K562 (cell line): ENCODE measurements at regions not wholly inside any gene's neighbourhood (a gene's known extent, or its start where the extent isn't known, plus 50 kb on each side); places are given as distances from the start of the nearest gene placed in this dataset.

Source experiments
- ATAC-seq: fragments of 200-7000 bp; cut with Tn5 transposase; 3 replicates; pipeline ENCODE4 v1.9.1; 2020; ENCODE audit warnings: moderate library complexity
- BruUV-seq: library from RNA; stranded (reverse); fragments of 400-500 nt; replicated peaks from 2 replicates; lab custom pipeline; 2021; lab: Mats Ljungman, UMichigan
- CTCF ChIA-PET: fragments of 300-600 bp; formaldehyde crosslinking; extraction: SDS; loops from one replicate; lab custom pipeline; 2021; ENCODE audit warnings: low intra/inter-chr PET ratio; lab: Yijun Ruan, JAX
- POLR2A ChIA-PET: fragments of 300-600, 350-650 bp; sonication (Branson Sonifier 250); formaldehyde crosslinking; extraction: SDS; loops from one replicate; lab custom pipeline; 2021; ENCODE audit warnings: antibody characterized with exemption, inconsistent platforms; lab: Yijun Ruan, JAX
- DNase-seq, 4 experiments: peaks; one replicate each; pipeline versions ENCODE4 v3.0.0 to v3.0.0-alpha.2; 2011 to 2018; ENCODE audit warnings: low spot score in 3 of 4, mixed read lengths in 3 of 4; ENCODE audit errors: extremely low read depth in 1 of 4
- FAIRE-seq: peaks from 2 replicates; lab custom pipeline; 2011; peaks lifted over from hg19 to GRCh38; lab: Jason Lieb, UNC
- H2AFZ ChIP-seq: 2 replicates; pipeline ENCODE4 v1.6.0; 2011; ENCODE audit warnings: low read depth, low read length, control low read depth, inconsistent platforms
- H3K27ac ChIP-seq: fragments of 200-600 bp; 3 replicates; pipeline ENCODE4 v1.8.0; 2011; ENCODE audit warnings: low read depth, mild to moderate bottlenecking, control low read depth, inconsistent platforms, low read length, moderate library complexity, mixed read lengths; ENCODE audit errors: extremely low read depth
- H3K27me3 ChIP-seq, 2 experiments: fragments of 300-600 bp in 1 of 2; 2 replicates in 1 of 2; 3 replicates in 1 of 2; pipeline versions ENCODE4 v1.6.0 to v1.8.0; 2011; ENCODE audit warnings: inconsistent platforms in 2 of 2, low read length in 2 of 2, mild to moderate bottlenecking in 1 of 2, mixed read lengths in 1 of 2, moderate library complexity in 1 of 2; ENCODE audit not compliant: control insufficient read depth in 2 of 2, insufficient read depth in 2 of 2
- H3K36me3 ChIP-seq: fragments of 300-600 bp; 3 replicates; pipeline ENCODE4 v1.8.0; 2011; ENCODE audit warnings: mild to moderate bottlenecking, low read length, inconsistent platforms; ENCODE audit not compliant: control insufficient read depth, insufficient read depth
- H3K4me1 ChIP-seq, 2 experiments: fragments of 200-600 bp in 1 of 2; replicated peaks in 1 of 2; 2 replicates in 1 of 2; 3 replicates in 1 of 2; pipeline versions ENCODE4 v1.5.1 to v1.8.0; 2011; ENCODE audit warnings: inconsistent platforms in 2 of 2, low read length in 2 of 2, mild to moderate bottlenecking in 1 of 2, mixed read lengths in 1 of 2, moderate library complexity in 1 of 2; ENCODE audit not compliant: control insufficient read depth in 2 of 2, insufficient read depth in 2 of 2
- H3K4me2 ChIP-seq: 2 replicates; pipeline ENCODE4 v1.6.1; 2011; ENCODE audit warnings: low read length, control low read depth, inconsistent platforms, mixed read lengths; ENCODE audit not compliant: insufficient read depth
- H3K4me3 ChIP-seq: fragments of 200-600 bp; sonication (generic), shearing (Covaris generic); 2 replicates; pipeline ENCODE4 v1.5.1; 2016; ENCODE audit warnings: control low read depth, inconsistent platforms
- H3K79me2 ChIP-seq: fragments of 200-600 bp; 3 replicates; pipeline ENCODE4 v1.8.0; 2011; ENCODE audit warnings: low read length, inconsistent platforms; ENCODE audit not compliant: control insufficient read depth, insufficient read depth
- H3K9ac ChIP-seq, 2 experiments: 2 replicates each; pipeline versions ENCODE4 v1.6.0 to v1.6.1; 2011; ENCODE audit warnings: low read depth in 2 of 2, low read length in 2 of 2, control low read depth in 1 of 2, inconsistent platforms in 1 of 2, mild to moderate bottlenecking in 1 of 2, mixed read lengths in 1 of 2; ENCODE audit not compliant: insufficient read depth in 1 of 2
- H3K9me1 ChIP-seq: one replicate; pipeline ENCODE4 v1.6.0; 2011; ENCODE audit warnings: inconsistent platforms, mild to moderate bottlenecking, low read length, moderate library complexity; ENCODE audit not compliant: control insufficient read depth, insufficient read depth
- H3K9me3 ChIP-seq: replicated peaks from 2 replicates; pipeline ENCODE4 v1.5.1; 2011; ENCODE audit warnings: low read depth, low read length, inconsistent platforms; ENCODE audit not compliant: control insufficient read depth, insufficient read depth
- H4K20me1 ChIP-seq: replicated peaks from 2 replicates; pipeline ENCODE4 v1.6.1; 2011; ENCODE audit warnings: low read length, inconsistent platforms, mixed read lengths; ENCODE audit not compliant: control insufficient read depth, insufficient read depth
- MBD2 ChIP-seq: sonication (generic); IDR thresholded peaks from 2 replicates; pipeline ENCODE4 v1.6.1; 2016; ENCODE audit warnings: low read depth, borderline replicate concordance
- POU5F1 ChIP-seq: fragments of 150-350 bp; IDR thresholded peaks from 2 replicates; pipeline ENCODE4 v1.6.1; 2014; ENCODE audit warnings: borderline replicate concordance, low read length, low read depth, mild to moderate bottlenecking; ENCODE audit not compliant: partially characterized antibody
- RBM34 ChIP-seq: fragments of 200-400 bp; formaldehyde crosslinking; IDR thresholded peaks from 2 replicates; pipeline ENCODE4 v1.6.1; 2018; ENCODE audit warnings: low read length, borderline replicate concordance; ENCODE audit not compliant: insufficient read depth
- ZNF766 ChIP-seq: fragments of 200-800 bp; sonication (Bioruptor generic); conservative IDR thresholded peaks from 2 replicates; pipeline ENCODE4 v1.6.1; 2016; ENCODE audit warnings: missing genetic modification characterization, missing compliant biosample characterization
- ZNF780A ChIP-seq: fragments of 250-450 bp; sonication (Bioruptor Pico); IDR thresholded peaks from 2 replicates; pipeline ENCODE4 v1.5.0; 2021; ENCODE audit warnings: mild to moderate bottlenecking
- WGBS: fragments of 100-300 bp; shearing (Covaris generic); methylation state at CpG from one replicate; pipeline ENCODE4 v1.1.6; 2016; ENCODE audit warnings: low coverage, mixed read lengths; ENCODE audit not compliant: insufficient coverage; ENCODE audit errors: missing lambda C conversion rate; 5-methylcytosine and 5-hydroxymethylcytosine counted together
- in situ Hi-C: fragments of 300-500 bp; cut with MboI; formaldehyde crosslinking; loops from 4 replicates; pipeline ENCODE4 v1.15.0; 2018; ENCODE audit warnings: inconsistent platforms, mixed read lengths
- intact Hi-C: fragments of 100-400 bp; cut with micrococcal nuclease; formaldehyde crosslinking; loops from 2 replicates; pipeline ENCODE4 v1.14.2; 2022
- TF ChIP-seq, protein P1 (sequence below): IDR thresholded peaks from 3 replicates; pipeline ENCODE4 v1.6.1; 2011; ENCODE audit warnings: borderline replicate concordance, mild to moderate bottlenecking, moderate library complexity; ENCODE audit not compliant: insufficient read length; ENCODE audit errors: extremely low read depth
- TF ChIP-seq, protein P2 (sequence below): sonication (generic); formaldehyde crosslinking; IDR thresholded peaks from 2 replicates; pipeline ENCODE4 v1.8.1; 2023; ENCODE audit warnings: mild to moderate bottlenecking, missing genetic modification reagents

DNA sequence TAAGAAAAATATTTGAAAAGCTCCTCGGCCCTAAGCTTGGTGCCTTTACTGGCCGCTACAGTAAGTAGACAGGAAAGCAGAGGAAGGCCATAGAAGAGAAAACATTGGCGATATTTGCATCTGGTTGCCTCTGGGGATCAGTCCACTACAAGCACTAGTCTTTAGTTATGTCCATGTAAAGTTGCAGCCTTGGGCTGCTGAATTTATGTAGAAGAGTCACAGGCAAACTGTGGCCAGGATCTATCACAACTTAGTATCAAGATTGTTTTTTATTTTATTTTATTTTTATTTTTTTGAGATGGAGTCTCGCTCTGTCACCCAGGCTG, 228.7 kb upstream of the CAMK1G start:
- H3K9me3 ChIP-seq, result no peaks in the 10 kb centered on the region
- intact Hi-C loops (loop anchor here (1.0 to 5.0 kb wide), 4 partner anchors 108 to 703 kb away; no protein-coding TSS in a partner anchor), in situ Hi-C loops (no loop called here)
- H3K4me2 ChIP-seq, result no peak overlapping the region
- CTCF ChIA-PET, result interaction anchor here (0.6 to 0.8 kb wide), 2 partner anchors 279 to 342 kb away, joined by 3 read pairs; no protein-coding TSS in a partner anchor
- no TSS peak for BruUV-seq
- ATAC-seq, result no peak
- no peak overlapping the region for H3K9ac ChIP-seq
- POLR2A ChIA-PET, result no interaction called here
- H2AFZ ChIP-seq, result no peak overlapping the region
- no peak for DNase-seq
- no peaks in the 10 kb centered on the region for H3K9me1 ChIP-seq
- WGBS, result 3% methylated on average over 4 of the region's 4 CpGs
- H3K27me3 ChIP-seq, result no peaks in the 10 kb centered on the region
- no peaks in the 10 kb centered on the region for H3K79me2 ChIP-seq
- no peaks in the 10 kb centered on the region for H3K4me1 ChIP-seq
- H3K4me3 ChIP-seq, result no peak overlapping the region
- no peaks in the 10 kb centered on the region for H3K36me3 ChIP-seq
- no peak for FAIRE-seq
- H3K27ac ChIP-seq, result no peak overlapping the region
- TF ChIP-seq MBD2 (no peak), ZNF766 (CRISPR knock-in tag) (no peak), POU5F1 (no peak), RBM34 (no peak), ZNF780A (CRISPR knock-in tag) (no peak)
- TF ChIP-seq, protein P1, sequence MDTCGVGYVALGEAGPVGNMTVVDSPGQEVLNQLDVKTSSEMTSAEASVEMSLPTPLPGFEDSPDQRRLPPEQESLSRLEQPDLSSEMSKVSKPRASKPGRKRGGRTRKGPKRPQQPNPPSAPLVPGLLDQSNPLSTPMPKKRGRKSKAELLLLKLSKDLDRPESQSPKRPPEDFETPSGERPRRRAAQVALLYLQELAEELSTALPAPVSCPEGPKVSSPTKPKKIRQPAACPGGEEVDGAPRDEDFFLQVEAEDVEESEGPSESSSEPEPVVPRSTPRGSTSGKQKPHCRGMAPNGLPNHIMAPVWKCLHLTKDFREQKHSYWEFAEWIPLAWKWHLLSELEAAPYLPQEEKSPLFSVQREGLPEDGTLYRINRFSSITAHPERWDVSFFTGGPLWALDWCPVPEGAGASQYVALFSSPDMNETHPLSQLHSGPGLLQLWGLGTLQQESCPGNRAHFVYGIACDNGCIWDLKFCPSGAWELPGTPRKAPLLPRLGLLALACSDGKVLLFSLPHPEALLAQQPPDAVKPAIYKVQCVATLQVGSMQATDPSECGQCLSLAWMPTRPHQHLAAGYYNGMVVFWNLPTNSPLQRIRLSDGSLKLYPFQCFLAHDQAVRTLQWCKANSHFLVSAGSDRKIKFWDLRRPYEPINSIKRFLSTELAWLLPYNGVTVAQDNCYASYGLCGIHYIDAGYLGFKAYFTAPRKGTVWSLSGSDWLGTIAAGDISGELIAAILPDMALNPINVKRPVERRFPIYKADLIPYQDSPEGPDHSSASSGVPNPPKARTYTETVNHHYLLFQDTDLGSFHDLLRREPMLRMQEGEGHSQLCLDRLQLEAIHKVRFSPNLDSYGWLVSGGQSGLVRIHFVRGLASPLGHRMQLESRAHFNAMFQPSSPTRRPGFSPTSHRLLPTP, result no peak
- TF ChIP-seq, protein P2, sequence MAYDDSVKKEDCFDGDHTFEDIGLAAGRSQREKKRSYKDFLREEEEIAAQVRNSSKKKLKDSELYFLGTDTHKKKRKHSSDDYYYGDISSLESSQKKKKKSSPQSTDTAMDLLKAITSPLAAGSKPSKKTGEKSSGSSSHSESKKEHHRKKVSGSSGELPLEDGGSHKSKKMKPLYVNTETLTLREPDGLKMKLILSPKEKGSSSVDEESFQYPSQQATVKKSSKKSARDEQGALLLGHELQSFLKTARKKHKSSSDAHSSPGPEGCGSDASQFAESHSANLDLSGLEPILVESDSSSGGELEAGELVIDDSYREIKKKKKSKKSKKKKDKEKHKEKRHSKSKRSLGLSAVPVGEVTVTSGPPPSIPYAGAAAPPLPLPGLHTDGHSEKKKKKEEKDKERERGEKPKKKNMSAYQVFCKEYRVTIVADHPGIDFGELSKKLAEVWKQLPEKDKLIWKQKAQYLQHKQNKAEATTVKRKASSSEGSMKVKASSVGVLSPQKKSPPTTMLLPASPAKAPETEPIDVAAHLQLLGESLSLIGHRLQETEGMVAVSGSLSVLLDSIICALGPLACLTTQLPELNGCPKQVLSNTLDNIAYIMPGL (CRISPR knock-in tag), result no peak
- no peaks in the 10 kb centered on the region for H4K20me1 ChIP-seq
